HepG2 (cell line): ENCODE measurements at regions not wholly inside any gene's neighbourhood (a gene's known extent, or its start where the extent isn't known, plus 50 kb on each side); places are given as distances from the start of the nearest gene placed in this dataset.

Experiments
- ATF1 ChIP-seq: IDR thresholded peaks from 2 replicates; pipeline ENCODE4 v1.6.1; 2016; ENCODE audit warnings: mild to moderate bottlenecking, control low read depth
- CBFB ChIP-seq: sonication (generic); formaldehyde crosslinking; IDR thresholded peaks from 2 replicates; pipeline ENCODE4 v1.4.0; 2020; ENCODE audit warnings: missing genetic modification reagents
- KDM1A ChIP-seq: IDR thresholded peaks from 2 replicates; pipeline ENCODE4 v1.6.1; 2016; ENCODE audit warnings: missing compliant biosample characterization
- MBD4 ChIP-seq: IDR thresholded peaks from 2 replicates; pipeline ENCODE4 v1.6.1; 2012; ENCODE audit warnings: low read length, inconsistent platforms, borderline replicate concordance
- MIXL1 ChIP-seq: IDR thresholded peaks from 2 replicates; pipeline ENCODE4 v1.6.1; 2016
- NCOA2 ChIP-seq: sonication (generic); formaldehyde crosslinking; IDR thresholded peaks from 2 replicates; pipeline ENCODE4 v1.8.0; 2022; ENCODE audit warnings: inconsistent platforms
- PRDM4 ChIP-seq: sonication (generic); formaldehyde crosslinking; IDR thresholded peaks from 2 replicates; pipeline ENCODE4 v1.9.0; 2021; ENCODE audit warnings: missing genetic modification reagents, borderline replicate concordance
- THRA ChIP-seq: sonication (generic); formaldehyde crosslinking; IDR thresholded peaks from 2 replicates; pipeline ENCODE4 v1.4.0; 2020; ENCODE audit warnings: missing genetic modification reagents, borderline replicate concordance
- ZNF124 ChIP-seq: sonication (generic); formaldehyde crosslinking; IDR thresholded peaks from 2 replicates; pipeline ENCODE4 v1.4.0; 2020; ENCODE audit warnings: missing genetic modification reagents
- ZNF224 ChIP-seq: sonication (generic); formaldehyde crosslinking; IDR thresholded peaks from 2 replicates; pipeline ENCODE4 v1.5.0; 2020; ENCODE audit warnings: mild to moderate bottlenecking, missing genetic modification reagents
- ZNF431 ChIP-seq: sonication (generic); formaldehyde crosslinking; IDR thresholded peaks from 2 replicates; pipeline ENCODE4 v1.9.0; 2022; ENCODE audit warnings: missing genetic modification reagents, low read depth, mild to moderate bottlenecking, borderline replicate concordance
- ZNF691 ChIP-seq: sonication (generic); formaldehyde crosslinking; IDR thresholded peaks from 2 replicates; pipeline ENCODE4 v1.4.0; 2020; ENCODE audit warnings: missing genetic modification reagents, low read depth, mild to moderate bottlenecking, borderline replicate concordance
- ZNF761 ChIP-seq: sonication (generic); formaldehyde crosslinking; conservative IDR thresholded peaks from 2 replicates; pipeline ENCODE4 v1.4.0; 2020; ENCODE audit warnings: mild to moderate bottlenecking, missing genetic modification reagents

GRCh38 chr15:62771234-62771633 is 271.3 kb upstream of the TPM1 start (continued):
- TF ChIP-seq PRDM4 (CRISPR knock-in tag) = no peak
- TF ChIP-seq KDM1A (CRISPR knock-in tag) = no peak
- no peak for TF ChIP-seq ZNF691 (CRISPR knock-in tag)
- no peak for TF ChIP-seq ZNF761 (CRISPR knock-in tag)
- TF ChIP-seq MIXL1 (CRISPR knock-in tag) = no peak
- TF ChIP-seq THRA (CRISPR knock-in tag) = no peak
- no peak for TF ChIP-seq NCOA2 (CRISPR knock-in tag)
- TF ChIP-seq ZNF224 (CRISPR knock-in tag) = no peak
- no peak for TF ChIP-seq ATF1
- TF ChIP-seq MBD4 = no peak
- TF ChIP-seq ZNF431 (CRISPR knock-in tag) = no peak
- no peak for TF ChIP-seq ZNF124
- TF ChIP-seq CBFB (CRISPR knock-in tag) = no peak
- TF ChIP-seq, all 625 proteins: peak for 0
